ENCODE measurements at regions not wholly inside any gene's neighbourhood (a gene's known extent, or its start where the extent isn't known, plus 50 kb on each side); places are given as distances from the start of the nearest gene placed in this dataset.
A peak's percentile ranks its signal among the peaks of the same experiment; 100 is the strongest.

DNA sequence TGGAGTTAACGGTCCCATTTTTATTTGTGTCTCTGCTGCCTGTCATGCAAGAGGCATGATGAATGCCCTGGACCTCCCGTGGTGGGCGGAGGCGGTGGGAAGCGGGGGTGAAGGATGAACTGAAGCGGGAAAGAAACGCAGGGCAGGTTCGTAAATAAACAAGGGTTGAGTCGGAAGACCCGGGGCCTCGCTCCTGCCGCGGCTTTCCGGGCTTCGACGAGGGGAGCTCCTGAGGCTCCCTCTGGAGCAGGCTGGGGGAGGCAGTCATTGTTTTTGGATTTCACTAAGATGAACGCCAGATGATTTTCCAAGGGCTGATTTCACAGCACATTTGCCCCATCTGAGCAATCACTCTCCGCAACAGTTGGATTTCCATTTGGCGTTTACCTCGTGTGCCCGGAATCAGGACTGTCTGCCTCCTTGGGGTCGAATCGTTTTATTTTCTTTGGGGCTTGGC, 130.2 kb downstream of the SLC38A6 start:
- ATAC-seq (no peak), DNase-seq (ENCODE audit: low spot score) (no peak)

- DNase-seq (ENCODE audit: low spot score) (no peak), ATAC-seq (no peak)
Observed at GRCh38 chr14:61110316-61111082, 129.5 kb downstream of the SLC38A6 start.

GRCh38 chr14:61109288-61109687, 128.2 kb downstream of the SLC38A6 start:
- ATAC-seq (no peak), DNase-seq (ENCODE audit: low spot score) (no peak)

- ATAC-seq = no peak
- no peak for DNase-seq (ENCODE audit: low spot score)
Observed at GRCh38 chr14:61108496-61109141, 127.6 kb downstream of the SLC38A6 start.

- no peak for DNase-seq (ENCODE audit: low spot score)
- no peak for ATAC-seq
Observed at GRCh38 chr14:61107869-61108493, 126.9 kb downstream of the SLC38A6 start.

DNA sequence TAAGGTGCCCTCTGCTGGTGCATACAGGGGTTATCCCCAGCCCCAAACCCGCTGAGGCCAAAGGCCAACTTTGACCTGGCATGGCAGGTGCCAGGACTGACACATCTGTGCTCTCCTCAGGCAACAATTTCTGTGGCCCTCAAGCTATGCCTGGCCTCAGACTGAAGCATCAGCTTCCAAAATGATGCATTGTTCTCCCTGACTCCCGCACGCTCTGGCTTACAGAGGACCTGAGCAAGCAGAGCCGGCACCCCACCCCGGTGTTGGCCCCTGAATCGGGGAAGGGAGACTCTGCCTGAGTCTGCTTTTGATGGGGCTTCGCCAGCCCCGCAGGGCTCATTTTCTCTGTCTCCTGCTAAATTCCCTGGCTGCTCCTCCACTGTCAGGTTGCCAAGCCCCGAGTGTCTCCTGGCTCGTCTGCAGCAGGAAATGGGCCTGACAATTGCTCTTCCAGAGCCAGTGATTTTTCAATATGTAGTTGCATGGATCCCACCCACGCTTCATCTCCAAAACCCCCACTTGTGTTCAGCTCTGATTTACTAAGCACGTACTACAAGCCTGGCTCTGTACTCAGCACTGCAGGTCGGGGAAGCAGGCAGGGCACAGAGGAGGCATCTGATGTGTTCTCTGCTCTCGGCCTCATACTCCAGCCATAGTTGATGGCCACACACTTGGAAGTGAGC, 126.1 kb downstream of the SLC38A6 start:
- DNase-seq (ENCODE audit: low spot score) = no peak
- peak; percentile 37 for ATAC-seq

GRCh38 chr14:61106271-61106958, 125.4 kb downstream of the SLC38A6 start:
- no peak for ATAC-seq

DNA sequence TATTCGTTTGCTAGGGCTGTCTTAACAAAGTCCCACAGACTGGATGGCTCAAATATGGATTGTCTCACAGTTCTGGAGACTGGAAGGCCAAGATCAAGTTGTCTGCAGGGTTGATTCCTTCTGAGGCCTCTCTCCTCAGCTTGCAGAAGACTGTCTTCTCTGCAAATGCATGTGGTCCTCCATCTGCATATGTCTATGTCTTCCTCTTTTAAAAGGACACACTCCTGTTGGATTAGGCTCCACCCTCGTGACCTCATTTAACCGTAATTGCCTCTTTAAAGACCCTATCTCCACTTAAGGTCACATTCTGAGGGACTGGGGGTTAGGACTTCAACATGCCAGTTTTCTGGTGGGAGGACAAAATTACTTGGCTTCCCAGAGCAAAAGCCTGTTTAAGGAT, 123.3 kb downstream of the SLC38A6 start:
- no peak for ATAC-seq
- no peak for DNase-seq (ENCODE audit: low spot score)

More at GRCh38 chr14:61106271-61106958, 125.4 kb downstream of the SLC38A6 start:
- DNase-seq (ENCODE audit: low spot score) = no peak

- ATAC-seq (no peak), DNase-seq (ENCODE audit: low spot score) (no peak)
Observed at GRCh38 chr14:61103541-61104339, 122.7 kb downstream of the SLC38A6 start.

- ATAC-seq = peak; percentile 89
Observed at GRCh38 chr14:61102549-61103466, 121.8 kb downstream of the SLC38A6 start.

More at GRCh38 chr14:61102549-61103466, 121.8 kb downstream of the SLC38A6 start:
- peak; percentile 80 for DNase-seq (ENCODE audit: low spot score)

Data from left lobe of liver (tissue), 2 donors.